ENCODE measurements at regions not wholly inside any gene's neighbourhood (a gene's known extent, or its start where the extent isn't known, plus 50 kb on each side); places are given as distances from the start of the nearest gene placed in this dataset.

GRCh38 chr3:18114894-18115293 lies 310.2 kb downstream of the SATB1 start:
- TF ChIP-seq CTCF (IDR thresholded peaks at IDR 0.05) = no peak
- no peak for TF ChIP-seq RNF2 (IDR thresholded peaks at IDR 0.05; ENCODE audit: borderline replicate concordance, low read depth)
- TF ChIP-seq USF2 (IDR thresholded peaks at IDR 0.05) = no peak
- no peak for TF ChIP-seq POLR2A (IDR thresholded peaks at IDR 0.05; ENCODE audit: low read length)
- no peak for TF ChIP-seq JUNB (IDR thresholded peaks at IDR 0.05)
- no peak for TF ChIP-seq PBX3 (IDR thresholded peaks at IDR 0.05)
- no peak for TF ChIP-seq RAD21 (conservative IDR thresholded peaks at IDR 0.05 in 1 of 2, IDR thresholded peaks at IDR 0.05 in 1 of 2)
- TF ChIP-seq ESRRA (IDR thresholded peaks at IDR 0.05; ENCODE audit: borderline replicate concordance, low read length) = no peak
- TF ChIP-seq SMC3 (IDR thresholded peaks at IDR 0.05) = no peak
- TF ChIP-seq EP300 (IDR thresholded peaks at IDR 0.05) = no peak
- TF ChIP-seq ZNF302 (CRISPR knock-in tag; IDR thresholded peaks at IDR 0.05) = no peak
- TF ChIP-seq REST (IDR thresholded peaks at IDR 0.05) = no peak
- TF ChIP-seq E2F6 (IDR thresholded peaks at IDR 0.05; ENCODE audit: borderline replicate concordance, low read depth) = no peak

Data from A549 (cell line).